ENCODE measurements at regions not wholly inside any gene's neighbourhood (a gene's known extent, or its start where the extent isn't known, plus 50 kb on each side); places are given as distances from the start of the nearest gene placed in this dataset.
A peak's percentile ranks its signal among the peaks of the same experiment; 100 is the strongest.
"Not testable (repeated sequence)": the region's sequence is repeated elsewhere in the genome, so short reads cannot be mapped to it uniquely, and the experiment has no call there.

DNA sequence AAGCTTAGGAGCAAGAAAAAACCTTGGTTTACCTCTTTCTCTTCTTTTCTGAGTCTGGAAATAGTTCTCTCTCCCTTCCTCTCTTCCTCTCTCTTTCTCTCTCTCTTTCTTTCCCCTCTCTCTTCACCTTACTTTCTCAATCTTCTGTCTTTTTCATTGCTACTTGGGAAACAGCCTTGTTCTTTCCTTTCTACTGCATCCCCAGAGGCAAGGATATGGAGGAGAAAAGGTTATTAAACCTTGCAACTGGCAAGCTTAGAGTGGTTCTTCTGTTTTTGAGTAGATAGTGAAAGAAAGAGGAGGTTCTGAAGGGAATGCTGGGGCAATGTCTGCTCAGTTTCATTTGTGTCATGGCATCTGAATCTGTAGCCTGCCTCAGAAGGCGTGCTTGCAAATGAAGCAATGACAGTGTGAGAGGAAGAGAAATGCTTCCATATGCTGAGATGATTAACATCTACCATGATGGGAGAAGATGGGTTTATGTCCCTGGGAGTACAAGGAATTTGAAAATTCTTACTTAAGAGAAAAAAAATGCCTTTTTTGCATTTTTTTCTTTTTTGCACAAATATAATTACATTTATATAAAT lies 190.6 kb downstream of the CEP135 start:
- Mint-ChIP-seq H3K36me3 (ENCODE audit: low read depth) (no peaks in the 10 kb centered on the region), H3K4me1 (no peaks in the 10 kb centered on the region)
- intact Hi-C loops (cut with micrococcal nuclease): no loop called here

DNA sequence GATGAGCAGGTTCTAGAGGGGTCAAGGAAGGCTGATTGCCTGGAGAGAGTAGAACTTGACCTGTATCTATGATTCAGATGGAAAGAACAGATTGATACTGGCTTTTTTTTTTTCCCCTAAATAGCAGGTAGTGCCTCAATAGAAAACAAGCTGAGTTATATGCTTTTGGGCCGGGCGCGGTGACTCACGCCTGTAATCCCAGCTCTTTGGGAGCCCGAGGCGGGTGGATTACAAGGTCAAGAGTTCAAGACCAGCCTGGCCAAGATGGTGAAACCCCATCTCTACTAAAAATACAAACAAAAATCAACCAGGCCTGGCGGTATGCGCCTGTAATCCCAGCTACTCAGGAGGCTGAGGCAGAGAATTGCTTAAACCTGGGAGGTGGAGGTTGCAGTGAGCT lies 186.1 kb downstream of the CEP135 start:
- H3K4me1 Mint-ChIP-seq; DNase-seq; H3K27me3 Mint-ChIP-seq; H3K36me3 Mint-ChIP-seq (ENCODE audit: low read depth); intact Hi-C loops (cut with micrococcal nuclease); H3K9me3 Mint-ChIP-seq; H3K27ac Mint-ChIP-seq; H3K4me3 Mint-ChIP-seq: not testable (repeated sequence)

More for the DNA sequence above, 190.6 kb downstream of the CEP135 start:
- peaks cover 6% of the 10 kb centered on the region for H3K27me3 Mint-ChIP-seq
- H3K9me3 Mint-ChIP-seq: no peaks in the 10 kb centered on the region
- H3K4me3 Mint-ChIP-seq: no peak overlapping the region
- H3K27ac Mint-ChIP-seq: no peak overlapping the region
- peak; percentile 27 for DNase-seq

DNA sequence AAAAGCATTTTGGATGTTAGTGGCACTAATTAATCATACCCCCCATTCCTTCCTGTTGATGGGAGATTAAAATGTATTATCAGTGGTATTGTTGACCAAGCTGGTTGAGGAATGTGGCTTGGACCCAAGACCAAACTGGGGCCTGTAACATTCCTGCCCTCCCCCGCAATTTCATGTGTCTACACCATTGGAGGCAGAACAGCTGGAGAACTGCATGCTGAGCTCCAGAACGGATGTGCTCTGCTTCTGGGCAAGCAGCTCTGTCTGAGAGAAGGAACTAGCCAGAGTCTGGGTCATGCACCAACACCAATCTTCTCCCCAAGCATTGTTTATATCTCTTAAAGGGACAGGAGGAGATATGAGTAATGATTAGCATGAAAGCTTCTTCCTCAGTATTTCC lies 185.5 kb downstream of the CEP135 start:
- H3K9me3 Mint-ChIP-seq: no peaks in the 10 kb centered on the region
- DNase-seq: no peak
- no peaks in the 10 kb centered on the region for H3K36me3 Mint-ChIP-seq (ENCODE audit: low read depth)
- H3K27me3 Mint-ChIP-seq: peaks cover 3% of the 10 kb centered on the region
- intact Hi-C loops (cut with micrococcal nuclease): no loop called here
- H3K27ac Mint-ChIP-seq: no peak overlapping the region
- H3K4me1 Mint-ChIP-seq: no peaks in the 10 kb centered on the region
- no peak overlapping the region for H3K4me3 Mint-ChIP-seq

DNA sequence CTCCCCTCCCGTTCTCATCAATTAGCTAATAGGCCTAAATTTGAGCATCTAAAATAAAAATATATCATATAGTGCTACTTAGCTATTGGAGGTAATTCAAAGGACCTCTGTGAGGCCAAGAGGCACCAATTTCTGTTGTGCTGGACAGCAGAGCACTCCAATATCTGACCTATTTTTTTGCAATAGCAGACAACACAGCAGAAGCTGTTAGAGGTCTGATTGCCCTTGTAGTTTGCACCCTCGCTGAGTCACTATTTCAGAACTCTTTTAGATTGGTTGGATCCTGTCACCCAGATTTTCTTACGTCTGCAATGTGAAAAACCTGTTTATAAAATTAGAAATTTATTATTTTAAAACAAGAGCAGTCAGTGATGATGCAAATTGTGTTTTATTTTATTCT lies 184.1 kb downstream of the CEP135 start:
- no peak for DNase-seq
- Mint-ChIP-seq H3K36me3 (ENCODE audit: low read depth) (no peaks in the 10 kb centered on the region), H3K9me3 (no peaks in the 10 kb centered on the region), H3K4me1 (no peaks in the 10 kb centered on the region), H3K4me3 (no peak overlapping the region), H3K27ac (no peak overlapping the region), H3K27me3 (peaks cover 6% of the 10 kb centered on the region)
- intact Hi-C loops (cut with micrococcal nuclease): no loop called here

DNA sequence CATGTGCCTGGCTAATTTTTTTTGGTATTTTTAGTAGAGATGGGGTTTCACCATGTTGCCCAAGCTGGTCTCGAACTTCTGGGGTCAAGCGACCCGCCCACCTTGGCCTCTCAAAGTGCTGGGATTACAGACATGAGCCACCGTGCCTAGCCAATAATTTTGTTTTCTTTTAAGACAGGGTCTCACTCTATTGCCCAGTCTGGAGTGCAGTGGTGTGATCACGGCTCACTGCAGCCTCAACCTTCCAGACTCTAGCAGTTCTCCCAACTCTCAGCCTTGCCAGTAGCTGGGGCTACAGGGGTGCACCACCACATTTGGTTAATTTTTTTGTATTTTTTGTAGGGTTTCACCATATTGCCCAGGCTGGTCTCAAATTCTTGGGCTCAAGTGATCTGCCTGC lies 183.4 kb downstream of the CEP135 start:
- intact Hi-C loops (cut with micrococcal nuclease); H3K4me1 Mint-ChIP-seq; H3K9me3 Mint-ChIP-seq; H3K27ac Mint-ChIP-seq; H3K36me3 Mint-ChIP-seq (ENCODE audit: low read depth); H3K4me3 Mint-ChIP-seq; H3K27me3 Mint-ChIP-seq: not testable (repeated sequence)
- DNase-seq: peak; percentile 21

DNA sequence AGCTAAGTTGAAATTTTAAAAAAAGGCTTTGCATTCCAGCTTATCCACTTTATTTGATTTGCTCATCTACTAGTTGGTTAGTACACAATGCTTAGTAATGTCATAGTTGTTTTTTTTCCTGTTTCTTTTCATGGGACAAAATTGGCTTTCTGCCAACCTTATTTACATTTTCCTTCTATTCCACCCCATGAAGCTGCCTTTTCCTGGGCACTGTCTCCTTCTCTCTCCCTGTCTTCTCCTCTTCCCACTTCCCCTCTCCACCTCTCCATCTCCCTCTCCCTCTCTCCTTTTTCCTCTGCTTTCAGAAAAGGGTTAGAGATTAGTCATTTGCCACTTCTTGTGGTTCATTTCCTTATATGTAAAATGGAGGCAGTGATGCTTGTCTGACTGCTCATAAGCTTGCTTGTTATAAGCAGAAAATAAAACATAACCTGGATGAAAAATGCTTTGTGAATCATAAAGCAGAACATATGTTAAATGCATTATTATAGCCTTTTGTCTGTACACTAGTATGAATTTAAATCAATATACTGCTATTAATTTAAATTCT lies 181.9 kb downstream of the CEP135 start:
- no peaks in the 10 kb centered on the region for H3K4me1 Mint-ChIP-seq
- intact Hi-C loops (cut with micrococcal nuclease): loop anchor here (2.0 kb wide), 1 partner anchor 170 kb away; no protein-coding TSS in a partner anchor
- H3K9me3 Mint-ChIP-seq: no peaks in the 10 kb centered on the region
- DNase-seq: peak; percentile 40
- H3K27me3 Mint-ChIP-seq: peaks cover 11% of the 10 kb centered on the region
- H3K36me3 Mint-ChIP-seq (ENCODE audit: low read depth): no peaks in the 10 kb centered on the region
- no peak overlapping the region for H3K27ac Mint-ChIP-seq
- no peak overlapping the region for H3K4me3 Mint-ChIP-seq

DNA sequence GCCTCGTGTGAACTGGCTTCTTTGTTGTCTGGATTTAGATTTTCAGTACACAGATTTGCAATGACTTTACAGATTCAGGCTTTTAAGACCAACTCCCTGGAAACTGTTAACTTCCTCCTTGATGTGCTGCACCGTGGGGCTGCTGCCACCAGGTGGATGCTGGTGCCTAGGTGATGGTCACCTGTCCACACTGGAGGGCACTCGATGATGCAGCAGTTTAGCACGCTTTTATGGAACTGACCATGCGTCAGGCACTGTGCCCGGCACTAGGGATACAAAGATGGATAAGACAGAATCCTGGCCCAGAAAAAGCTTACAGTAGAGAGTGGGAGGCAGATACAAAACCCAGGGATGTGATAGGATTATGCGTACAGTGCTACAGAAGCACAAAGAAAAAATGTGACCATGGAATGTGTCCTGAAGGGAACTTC lies 180.7 kb downstream of the CEP135 start:
- Mint-ChIP-seq H3K36me3 (ENCODE audit: low read depth) (no peaks in the 10 kb centered on the region), H3K27ac (no peak overlapping the region), H3K4me1 (no peaks in the 10 kb centered on the region), H3K27me3 (peaks cover 11% of the 10 kb centered on the region), H3K9me3 (no peaks in the 10 kb centered on the region), H3K4me3 (no peak overlapping the region)
- DNase-seq: peak; percentile 61
- intact Hi-C loops (cut with micrococcal nuclease): no loop called here

DNA sequence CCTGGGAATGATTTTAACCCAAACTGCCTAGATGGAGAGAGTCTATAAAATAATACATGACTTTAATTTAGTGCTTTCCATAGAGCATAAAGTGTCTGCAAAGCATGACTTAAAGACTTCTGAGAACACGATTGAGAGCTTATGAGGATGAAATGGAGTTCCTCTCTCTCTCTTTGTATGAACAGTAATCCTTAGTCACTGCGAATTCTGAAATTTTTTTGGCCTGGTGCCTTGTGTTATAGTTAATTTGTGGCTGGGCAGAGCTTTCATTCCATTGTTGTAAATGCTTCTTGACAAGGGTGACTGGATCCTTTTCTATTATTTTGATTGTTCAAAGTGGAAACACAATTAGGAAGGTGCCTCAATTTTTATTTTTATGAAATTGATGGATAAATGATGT lies 179.5 kb downstream of the CEP135 start:
- Mint-ChIP-seq H3K9me3 (no peaks in the 10 kb centered on the region), H3K27ac (no peak overlapping the region), H3K36me3 (ENCODE audit: low read depth) (no peaks in the 10 kb centered on the region)

DNA sequence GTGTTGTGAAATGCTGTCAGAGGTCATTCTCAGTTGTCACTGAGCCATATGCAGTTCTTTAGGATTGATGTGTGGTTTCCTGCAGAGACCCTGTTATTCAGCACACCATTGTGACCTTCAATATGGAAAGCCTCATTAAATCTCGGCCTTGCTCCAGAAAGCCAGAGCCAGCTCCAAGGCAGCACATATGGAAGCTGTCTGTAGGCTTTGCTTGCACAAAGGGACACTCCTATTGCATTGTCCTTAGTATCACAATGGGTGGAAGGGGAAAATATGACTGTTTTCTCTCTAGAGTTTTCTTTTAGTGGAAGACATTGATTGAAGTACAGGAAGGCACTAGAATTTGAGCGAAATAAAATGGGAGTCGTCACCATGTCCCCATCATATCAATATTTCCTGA lies 179.0 kb downstream of the CEP135 start:
- Mint-ChIP-seq H3K36me3 (ENCODE audit: low read depth) (no peaks in the 10 kb centered on the region), H3K27me3 (peaks cover 13% of the 10 kb centered on the region), H3K4me1 (no peaks in the 10 kb centered on the region), H3K9me3 (no peaks in the 10 kb centered on the region), H3K27ac (no peak overlapping the region), H3K4me3 (no peak overlapping the region)
- intact Hi-C loops (cut with micrococcal nuclease): no loop called here
- DNase-seq: peak; percentile 28

More for the DNA sequence above, 179.5 kb downstream of the CEP135 start:
- H3K27me3 Mint-ChIP-seq: peaks cover 13% of the 10 kb centered on the region
- intact Hi-C loops (cut with micrococcal nuclease): no loop called here
- H3K4me3 Mint-ChIP-seq: no peak overlapping the region
- no peaks in the 10 kb centered on the region for H3K4me1 Mint-ChIP-seq
- DNase-seq: peak; percentile 3

DNA sequence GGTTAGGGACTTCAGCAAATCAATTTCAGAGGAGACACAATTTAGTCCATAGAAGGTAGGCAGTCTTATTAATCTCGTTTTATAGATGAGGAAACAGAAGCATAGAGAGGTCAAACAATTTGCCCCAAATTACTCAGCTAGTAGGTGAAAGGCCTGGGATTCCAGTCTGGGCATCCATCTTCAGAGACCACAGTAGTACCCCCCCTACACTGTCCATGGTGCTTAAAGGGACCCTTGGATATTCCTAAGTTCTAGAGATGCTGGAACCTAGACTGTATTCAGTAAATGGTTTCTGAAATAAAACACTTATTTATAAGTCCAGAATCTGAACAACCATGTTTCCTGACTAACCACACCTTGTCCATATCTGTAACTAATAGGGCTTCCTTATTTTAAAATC lies 174.8 kb downstream of the CEP135 start:
- H3K27me3 Mint-ChIP-seq: peaks cover 14% of the 10 kb centered on the region
- H3K36me3 Mint-ChIP-seq (ENCODE audit: low read depth): no peaks in the 10 kb centered on the region
- H3K9me3 Mint-ChIP-seq: no peaks in the 10 kb centered on the region
- no peak overlapping the region for H3K27ac Mint-ChIP-seq
- no peak overlapping the region for H3K4me3 Mint-ChIP-seq
- no peaks in the 10 kb centered on the region for H3K4me1 Mint-ChIP-seq
- intact Hi-C loops (cut with micrococcal nuclease): no loop called here
- DNase-seq: no peak

DNA sequence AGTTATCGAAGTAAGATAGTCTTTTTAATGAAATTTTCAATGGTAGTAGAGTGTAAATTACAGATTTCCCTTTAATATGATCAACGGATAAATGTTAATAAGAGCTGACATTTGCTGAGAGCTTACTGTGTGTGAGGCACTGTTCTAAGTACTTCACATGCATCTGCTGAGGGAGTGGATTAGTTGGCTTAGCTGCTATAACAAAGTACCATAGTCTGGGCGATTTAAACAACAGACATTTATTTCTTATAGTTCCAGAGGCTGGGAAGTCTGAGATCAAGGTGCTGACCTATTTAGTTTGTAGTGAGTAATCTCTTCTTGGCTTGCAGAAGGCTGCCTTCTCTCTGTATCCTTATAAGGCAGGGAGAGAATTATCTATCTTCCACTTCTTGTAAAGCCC lies 174.3 kb downstream of the CEP135 start:
- Mint-ChIP-seq H3K27me3 (peaks cover 13% of the 10 kb centered on the region), H3K36me3 (ENCODE audit: low read depth) (no peaks in the 10 kb centered on the region), H3K9me3 (no peaks in the 10 kb centered on the region), H3K4me1 (no peaks in the 10 kb centered on the region), H3K4me3 (no peak overlapping the region), H3K27ac (no peak overlapping the region)
- intact Hi-C loops (cut with micrococcal nuclease): no loop called here
- DNase-seq: no peak

DNA sequence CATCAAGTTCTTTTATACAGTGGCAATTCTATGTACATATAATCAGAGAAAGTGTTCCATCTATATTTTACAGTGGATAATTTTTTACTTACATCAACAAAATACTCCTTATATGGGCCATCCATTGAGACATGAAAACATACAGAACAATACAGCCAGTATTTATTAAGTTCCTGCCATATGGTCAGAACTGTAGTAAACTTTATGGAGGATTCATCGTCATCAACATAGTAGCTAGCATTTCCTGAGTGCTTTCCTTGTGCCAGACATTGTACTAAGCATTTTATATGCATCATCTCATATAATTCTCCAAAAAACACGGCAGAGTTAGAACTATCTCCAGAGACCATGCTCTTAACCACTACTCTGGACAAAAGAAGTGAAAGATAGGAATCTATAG lies 170.1 kb downstream of the CEP135 start:
- Mint-ChIP-seq H3K4me3 (no peak overlapping the region), H3K9me3 (no peaks in the 10 kb centered on the region), H3K27me3 (peaks cover 6% of the 10 kb centered on the region), H3K4me1 (no peaks in the 10 kb centered on the region), H3K36me3 (ENCODE audit: low read depth) (no peaks in the 10 kb centered on the region), H3K27ac (no peak overlapping the region)
- no peak for DNase-seq
- intact Hi-C loops (cut with micrococcal nuclease): no loop called here

DNA sequence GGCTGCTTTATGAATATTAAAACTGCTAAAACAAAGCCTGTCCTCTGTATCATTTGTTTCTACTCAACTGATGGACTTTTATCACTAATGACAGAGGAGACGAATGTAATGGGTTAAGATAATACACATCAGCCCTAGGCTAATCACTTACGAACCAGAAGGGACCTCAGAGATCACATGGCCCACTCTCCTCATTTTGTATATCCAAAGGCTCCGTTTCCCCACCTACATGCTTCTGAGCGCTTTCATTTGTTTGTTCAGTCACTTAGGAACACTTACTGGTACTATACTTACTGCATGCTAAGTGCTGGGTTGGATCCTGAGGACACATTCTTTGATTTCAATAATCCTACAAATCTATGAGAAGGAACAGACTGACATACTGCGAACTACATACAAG lies 169.3 kb downstream of the CEP135 start:
- Mint-ChIP-seq H3K4me3 (no peak overlapping the region), H3K4me1 (no peaks in the 10 kb centered on the region), H3K27me3 (peaks cover 4% of the 10 kb centered on the region), H3K36me3 (ENCODE audit: low read depth) (no peaks in the 10 kb centered on the region), H3K9me3 (no peaks in the 10 kb centered on the region), H3K27ac (no peak overlapping the region)
- DNase-seq: no peak
- intact Hi-C loops (cut with micrococcal nuclease): no loop called here

DNA sequence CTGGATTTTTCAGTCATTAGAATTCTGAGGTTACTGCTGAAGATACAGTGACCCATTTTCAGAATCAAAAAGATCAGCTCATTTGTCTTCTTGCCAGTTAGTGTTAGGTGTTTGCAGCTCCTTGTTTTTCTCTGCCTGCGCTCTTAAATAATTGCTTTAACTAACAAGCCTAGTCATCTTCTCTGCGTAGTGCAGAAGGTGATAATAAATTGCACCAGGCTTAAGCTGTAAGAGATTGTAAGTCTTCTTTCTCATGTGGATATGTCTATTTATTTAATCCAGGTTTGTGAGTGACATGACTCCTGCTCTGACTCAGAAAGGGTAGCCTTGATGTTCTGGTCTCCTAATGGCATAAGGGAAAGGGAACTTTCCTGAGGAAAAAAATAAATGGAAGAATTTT lies 167.2 kb downstream of the CEP135 start:
- H3K36me3 Mint-ChIP-seq (ENCODE audit: low read depth): no peaks in the 10 kb centered on the region
- no peak overlapping the region for H3K4me3 Mint-ChIP-seq
- peaks cover 3% of the 10 kb centered on the region for H3K4me1 Mint-ChIP-seq
- H3K9me3 Mint-ChIP-seq: no peaks in the 10 kb centered on the region
- H3K27ac Mint-ChIP-seq: no peak overlapping the region
- intact Hi-C loops (cut with micrococcal nuclease): no loop called here
- DNase-seq: no peak
- H3K27me3 Mint-ChIP-seq: peaks cover 4% of the 10 kb centered on the region

DNA sequence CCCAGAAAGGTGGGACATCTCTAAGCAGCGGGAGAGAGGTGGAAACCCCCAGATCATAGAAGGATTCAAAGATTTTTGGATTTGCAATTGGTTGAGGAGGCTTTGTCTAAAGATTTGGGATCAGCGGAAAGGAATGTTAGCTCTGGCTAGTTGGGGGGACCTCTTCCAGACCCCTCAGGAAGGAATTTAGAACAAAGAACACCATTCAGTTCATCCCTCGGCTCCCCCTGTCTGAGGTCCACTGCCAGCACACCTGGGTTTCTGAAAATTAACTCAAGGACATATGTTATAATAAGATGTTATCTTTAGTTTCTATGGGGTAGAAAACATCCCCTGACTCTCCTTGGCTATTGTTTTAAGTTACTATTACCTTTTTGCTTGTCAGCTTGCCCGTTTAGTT lies 163.6 kb downstream of the CEP135 start:
- intact Hi-C loops (cut with micrococcal nuclease): no loop called here
- H3K27me3 Mint-ChIP-seq: no peaks in the 10 kb centered on the region
- no peaks in the 10 kb centered on the region for H3K9me3 Mint-ChIP-seq
- H3K4me1 Mint-ChIP-seq: peaks cover 6% of the 10 kb centered on the region
- no peak for DNase-seq
- no peak overlapping the region for H3K27ac Mint-ChIP-seq
- no peaks in the 10 kb centered on the region for H3K36me3 Mint-ChIP-seq (ENCODE audit: low read depth)
- no peak overlapping the region for H3K4me3 Mint-ChIP-seq
